Loucy (cell line): ENCODE measurements at regions not wholly inside any gene's neighbourhood (a gene's known extent, or its start where the extent isn't known, plus 50 kb on each side); places are given as distances from the start of the nearest gene placed in this dataset.

ENCODE experiments used
- H2AFZ ChIP-seq: fragments of 200-600 bp; sonication (generic); 2 replicates; pipeline ENCODE4 v1.6.0; 2016; ENCODE audit warnings: antibody characterized with exemption, mild to moderate bottlenecking, low read length, moderate library complexity
- H3F3A ChIP-seq: fragments of 200-600 bp; 2 replicates; pipeline ENCODE4 v1.6.0; 2016; ENCODE audit warnings: antibody characterized with exemption, low read depth, mild to moderate bottlenecking
- H3K27me3 ChIP-seq: fragments of 200-600 bp; sonication (generic); 2 replicates; pipeline ENCODE4 v1.6.1; 2014; ENCODE audit warnings: low read length, mild to moderate bottlenecking; ENCODE audit not compliant: insufficient read depth, poor library complexity, severe bottlenecking
- H3K36me3 ChIP-seq: fragments of 200-600 bp; sonication (generic); 2 replicates; pipeline ENCODE4 v1.6.1; 2016; ENCODE audit warnings: low read length; ENCODE audit not compliant: insufficient read depth
- H3K4me1 ChIP-seq: fragments of 200-600 bp; sonication (generic); 2 replicates; pipeline ENCODE4 v1.5.1; 2014; ENCODE audit warnings: low read length, mild to moderate bottlenecking; ENCODE audit not compliant: insufficient read depth, poor library complexity, severe bottlenecking
- H3K4me2 ChIP-seq: fragments of 200-600 bp; sonication (generic); 2 replicates; pipeline ENCODE4 v1.6.0; 2014; ENCODE audit warnings: antibody characterized with exemption, low read length, low read depth, mild to moderate bottlenecking; ENCODE audit not compliant: poor library complexity, severe bottlenecking
- H3K4me3 ChIP-seq: fragments of 200-600 bp; sonication (generic); 2 replicates; pipeline ENCODE4 v1.5.1; 2014; ENCODE audit warnings: low read length, mild to moderate bottlenecking, mixed read lengths; ENCODE audit not compliant: poor library complexity, severe bottlenecking
- H3K79me2 ChIP-seq: fragments of 200-600 bp; sonication (generic); 2 replicates; pipeline ENCODE4 v1.6.1; 2014; ENCODE audit warnings: low read length; ENCODE audit not compliant: insufficient read depth
- H3K9ac ChIP-seq: fragments of 200-600 bp; sonication (generic); 2 replicates; pipeline ENCODE4 v1.6.0; 2014; ENCODE audit warnings: mild to moderate bottlenecking, low read depth, low read length, moderate library complexity; ENCODE audit not compliant: poor library complexity, severe bottlenecking
- H3K9me2 ChIP-seq: fragments of 200-600 bp; sonication (generic); replicated peaks from 2 replicates; pipeline ENCODE4 v1.6.1; 2016; ENCODE audit warnings: low read depth, low read length, mixed read lengths
- H3K9me3 ChIP-seq: fragments of 200-600 bp; sonication (generic); 2 replicates; pipeline ENCODE4 v1.6.1; 2014; ENCODE audit warnings: mild to moderate bottlenecking, antibody characterized with exemption, low read length, low read depth; ENCODE audit not compliant: insufficient read depth
- H4K20me1 ChIP-seq: fragments of 200-600 bp; sonication (generic); 2 replicates; pipeline ENCODE4 v1.6.0; 2014; ENCODE audit warnings: antibody characterized with exemption, low read length, mild to moderate bottlenecking; ENCODE audit not compliant: insufficient read depth, poor library complexity, severe bottlenecking
- CTCF ChIP-seq: fragments of 200-600 bp; sonication (generic); conservative IDR thresholded peaks from 2 replicates; pipeline ENCODE4 v1.5.1; 2014; ENCODE audit warnings: mild to moderate bottlenecking, antibody characterized with exemption, low read length
- EZH2phosphoT487 ChIP-seq: fragments of 200-600 bp; IDR thresholded peaks from 2 replicates; pipeline ENCODE4 v1.6.1; 2018; ENCODE audit warnings: antibody characterized with exemption, mild to moderate bottlenecking, moderate library complexity, borderline replicate concordance

DNA sequence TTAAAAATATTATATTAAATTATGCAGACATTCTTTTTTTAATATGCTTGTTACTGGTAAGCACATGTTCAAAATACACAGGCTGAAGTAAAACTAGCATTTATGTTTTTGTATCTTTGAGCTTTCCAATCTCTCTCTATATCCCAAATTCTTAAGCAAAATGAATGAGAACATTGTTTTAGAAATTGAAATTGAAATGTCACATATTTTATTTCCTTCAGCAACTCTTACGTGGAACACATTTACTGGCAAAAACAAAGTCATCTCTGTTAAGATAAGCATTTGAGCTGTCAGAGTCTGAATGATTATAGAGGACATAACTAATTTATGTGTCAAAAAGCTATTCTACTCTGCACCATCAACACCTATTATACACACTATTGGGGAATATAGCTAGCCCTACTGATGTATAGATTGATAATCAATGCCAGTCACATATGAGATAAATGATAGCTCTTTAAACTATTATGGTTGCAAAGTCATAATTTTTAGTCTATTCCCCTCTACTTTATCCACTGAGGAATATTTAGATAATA, 535.4 kb upstream of the BCHE start:
- Histone ChIP-seq H3K4me3 (no peak overlapping the region), H4K20me1 (no peaks in the 10 kb centered on the region), H3K36me3 (no peaks in the 10 kb centered on the region), H3K9me3 (no peaks in the 10 kb centered on the region; the same call in 1 of the 2 replicates), H3K9me2 (no peaks in the 10 kb centered on the region), H3K27me3 (no peaks in the 10 kb centered on the region), H3K4me2 (no peak overlapping the region), H3K4me1 (no peaks in the 10 kb centered on the region), H3K79me2 (no peaks in the 10 kb centered on the region), H3F3A (no peaks in the 10 kb centered on the region), H2AFZ (no peak overlapping the region), H3K9ac (no peak overlapping the region)
- TF ChIP-seq CTCF (no peak), EZH2phosphoT487 (no peak)

DNA sequence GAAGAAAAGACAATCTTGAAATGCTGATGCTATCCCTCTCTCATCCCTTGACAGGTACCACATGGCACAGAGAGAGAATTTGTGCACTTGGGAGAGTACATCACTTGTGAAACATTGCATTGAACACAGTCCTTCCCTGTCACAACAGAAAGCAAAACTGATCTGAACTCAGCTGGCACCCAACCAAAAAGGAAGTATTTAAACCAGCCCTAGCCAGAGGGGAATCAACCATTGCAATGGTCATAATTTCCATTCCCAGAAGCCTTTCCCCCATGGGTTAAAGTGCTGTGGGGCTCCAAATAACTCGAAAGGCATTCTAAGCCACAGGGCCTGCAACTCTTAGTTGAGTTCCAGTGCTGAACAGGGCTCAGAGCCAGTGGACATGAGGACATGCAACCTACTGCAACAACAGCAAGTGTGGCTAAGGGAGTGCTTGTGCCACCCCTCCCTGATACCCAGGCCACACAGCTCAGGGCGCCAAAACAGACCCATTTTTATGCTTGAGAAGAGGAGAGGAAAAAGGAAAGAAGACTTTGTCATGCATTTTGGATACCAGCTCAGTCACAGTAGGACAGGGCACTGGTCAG, 530.8 kb upstream of the BCHE start:
- Histone ChIP-seq H3K9ac (no peak overlapping the region), H3K4me1 (no peaks in the 10 kb centered on the region), H3K79me2 (no peaks in the 10 kb centered on the region), H3K27me3 (no peaks in the 10 kb centered on the region), H3K4me3 (no peak overlapping the region), H2AFZ (no peak overlapping the region), H3F3A (no peaks in the 10 kb centered on the region), H3K9me2 (no peaks in the 10 kb centered on the region), H3K36me3 (no peaks in the 10 kb centered on the region), H4K20me1 (no peaks in the 10 kb centered on the region), H3K9me3 (no peaks in the 10 kb centered on the region; the same call in 1 of the 2 replicates), H3K4me2 (no peak overlapping the region)
- TF ChIP-seq EZH2phosphoT487 (no peak), CTCF (no peak)

DNA sequence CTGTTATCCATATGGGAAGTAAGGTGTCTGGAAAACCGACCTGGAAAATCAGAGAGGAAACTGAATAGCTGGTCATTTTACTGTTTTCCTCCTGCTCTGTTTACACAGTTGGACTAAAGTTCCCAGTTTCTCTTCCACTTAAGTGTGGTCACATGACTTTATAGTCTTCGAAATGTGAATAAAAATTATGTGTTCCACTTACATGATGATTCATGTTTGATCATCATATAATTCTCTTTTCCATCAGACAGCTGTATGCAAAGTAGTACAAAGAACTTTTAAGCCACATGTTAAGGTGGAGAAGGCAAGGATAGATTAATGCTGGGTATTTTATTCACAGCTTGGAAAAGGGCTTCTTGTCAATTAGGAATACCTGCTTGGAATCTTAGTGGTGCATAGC, 525.5 kb upstream of the BCHE start:
- Histone ChIP-seq H3F3A (no peaks in the 10 kb centered on the region), H2AFZ (no peak overlapping the region), H3K4me3 (no peak overlapping the region), H3K36me3 (no peaks in the 10 kb centered on the region), H3K9ac (no peak overlapping the region), H3K9me3 (no peaks in the 10 kb centered on the region), H3K4me2 (no peak overlapping the region), H3K27me3 (no peaks in the 10 kb centered on the region), H3K9me2 (no peaks in the 10 kb centered on the region), H3K79me2 (no peaks in the 10 kb centered on the region), H3K4me1 (no peaks in the 10 kb centered on the region), H4K20me1 (no peaks in the 10 kb centered on the region)
- TF ChIP-seq CTCF (no peak), EZH2phosphoT487 (no peak)
